ENCODE measurements at regions not wholly inside any gene's neighbourhood (a gene's known extent, or its start where the extent isn't known, plus 50 kb on each side); places are given as distances from the start of the nearest gene placed in this dataset.
A peak's percentile ranks its signal among the peaks of the same experiment; 100 is the strongest.

- peak; percentile 18 for DNase-seq
- Histone ChIP-seq H3K4me3 (ENCODE audit: low read depth, low read length) (no peak overlapping the region), H3K36me3 (no peaks in the 10 kb centered on the region), H3K4me1 (no peaks in the 10 kb centered on the region), H3K27me3 (peaks cover 6% of the 10 kb centered on the region; the same call in 1 of the 2 replicates), H3K9me3 (no peaks in the 10 kb centered on the region)
- no peak for TF ChIP-seq CTCF (IDR thresholded peaks at IDR 0.05; ENCODE audit: low read depth, low read length)
These were observed 215.6 kb downstream of the RPLP1 start for GRCh38 chr15:69668039-69668705.

DNA sequence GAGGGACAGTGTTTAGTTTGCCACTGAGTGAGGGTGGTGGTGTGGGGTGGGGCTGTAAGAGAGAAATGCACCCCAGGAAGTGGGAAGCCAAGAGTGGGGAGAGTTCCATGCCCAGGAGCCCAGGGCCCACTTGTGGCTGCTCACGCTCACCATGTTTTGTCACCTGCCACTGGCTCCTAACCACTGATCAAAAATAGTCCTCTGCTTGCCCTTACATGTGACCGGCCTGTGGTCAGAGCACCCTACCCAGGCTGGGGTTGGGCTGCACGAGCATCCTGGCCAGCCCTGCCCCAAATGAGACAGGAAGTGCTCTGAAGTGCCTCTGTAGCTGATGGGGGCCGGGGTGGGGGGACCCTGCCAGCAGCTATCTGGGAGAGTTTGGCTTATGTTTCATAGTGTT lies 216.3 kb downstream of the RPLP1 start:
- TF ChIP-seq CTCF (IDR thresholded peaks at IDR 0.05; ENCODE audit: low read depth, low read length), result no peak
- DNase-seq, result no peak
- peaks cover 6% of the 10 kb centered on the region; the same call in 1 of the 2 replicates for H3K27me3 ChIP-seq

GRCh38 chr15:69669446-69669845 lies 216.8 kb downstream of the RPLP1 start:
- DNase-seq, result no peak

More for the DNA sequence above, 216.3 kb downstream of the RPLP1 start:
- no peaks in the 10 kb centered on the region for H3K9me3 ChIP-seq
- no peak overlapping the region for H3K4me3 ChIP-seq (ENCODE audit: low read depth, low read length)
- H3K4me1 ChIP-seq, result no peaks in the 10 kb centered on the region
- no peaks in the 10 kb centered on the region for H3K36me3 ChIP-seq

GRCh38 chr15:69673291-69673881 lies 220.8 kb downstream of the RPLP1 start:
- H3K4me3 ChIP-seq (ENCODE audit: low read depth, low read length), result no peak overlapping the region
- TF ChIP-seq CTCF (IDR thresholded peaks at IDR 0.05; ENCODE audit: low read depth, low read length), result no peak
- no peak for DNase-seq
- H3K27me3 ChIP-seq, result peaks cover 8% of the 10 kb centered on the region; the same call in 1 of the 2 replicates
- H3K4me1 ChIP-seq, result no peaks in the 10 kb centered on the region
- H3K9me3 ChIP-seq, result no peaks in the 10 kb centered on the region
- no peaks in the 10 kb centered on the region for H3K36me3 ChIP-seq

More at GRCh38 chr15:69669446-69669845, 216.8 kb downstream of the RPLP1 start:
- Histone ChIP-seq H3K27me3 (peaks cover 6% of the 10 kb centered on the region; the same call in 1 of the 2 replicates), H3K4me3 (ENCODE audit: low read depth, low read length) (no peak overlapping the region), H3K9me3 (no peaks in the 10 kb centered on the region), H3K4me1 (no peaks in the 10 kb centered on the region), H3K36me3 (no peaks in the 10 kb centered on the region)
- TF ChIP-seq CTCF (IDR thresholded peaks at IDR 0.05; ENCODE audit: low read depth, low read length), result no peak

DNA sequence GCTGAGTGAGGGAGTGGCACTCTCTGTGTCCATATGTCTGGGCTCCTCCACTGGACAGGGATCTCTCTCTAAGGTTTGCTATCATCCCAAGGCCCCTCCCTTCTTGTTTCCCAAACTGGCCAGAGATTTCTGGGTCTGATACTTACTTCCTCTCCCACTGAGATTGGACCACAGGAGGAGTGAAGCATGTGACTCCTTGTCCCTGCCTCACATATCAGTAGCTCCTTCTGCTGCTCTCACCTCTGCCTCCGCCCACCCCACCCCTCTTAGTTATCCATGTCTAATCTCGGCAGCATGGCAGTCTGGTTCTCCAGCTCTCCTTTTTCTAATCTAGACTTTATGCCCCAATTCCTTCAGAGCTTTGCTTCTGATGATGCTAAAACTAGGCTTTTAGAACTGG lies 223.1 kb downstream of the RPLP1 start:
- Histone ChIP-seq H3K4me3 (ENCODE audit: low read depth, low read length) (no peak overlapping the region), H3K4me1 (no peaks in the 10 kb centered on the region), H3K9me3 (no peaks in the 10 kb centered on the region), H3K36me3 (no peaks in the 10 kb centered on the region), H3K27me3 (peaks cover 8% of the 10 kb centered on the region; the same call in 1 of the 2 replicates)
- no peak for TF ChIP-seq CTCF (IDR thresholded peaks at IDR 0.05; ENCODE audit: low read depth, low read length)
- no peak for DNase-seq

DNA sequence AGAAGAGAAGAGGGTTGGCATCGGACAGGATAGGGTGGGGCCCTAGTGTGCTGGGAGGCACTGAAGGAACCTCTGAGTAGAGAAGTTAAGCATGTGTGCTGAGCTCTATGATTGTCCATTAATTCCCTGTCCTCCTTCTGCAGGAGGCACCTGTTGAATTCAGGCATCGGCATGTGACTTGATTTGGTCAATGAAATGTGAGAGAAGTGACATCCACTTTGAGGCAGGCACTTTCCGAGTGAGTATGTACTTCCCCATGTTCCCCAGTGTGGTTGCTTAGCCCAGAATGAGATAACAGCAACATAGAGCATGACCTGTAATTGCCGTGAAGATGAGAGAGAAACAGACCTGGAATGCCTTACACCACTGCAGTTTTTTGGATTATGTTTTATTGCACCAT lies 224.8 kb downstream of the RPLP1 start:
- no peak for TF ChIP-seq CTCF (IDR thresholded peaks at IDR 0.05; ENCODE audit: low read depth, low read length)
- H3K4me1 ChIP-seq, result no peaks in the 10 kb centered on the region
- no peak for DNase-seq
- no peaks in the 10 kb centered on the region for H3K36me3 ChIP-seq
- H3K4me3 ChIP-seq (ENCODE audit: low read depth, low read length), result no peak overlapping the region
- no peaks in the 10 kb centered on the region; the same call in 1 of the 2 replicates for H3K9me3 ChIP-seq
- peaks cover 8% of the 10 kb centered on the region; the same call in 1 of the 2 replicates for H3K27me3 ChIP-seq

Data from BE2C (cell line).